RWPE2 (cell line): ENCODE measurements at regions not wholly inside any gene's neighbourhood (a gene's known extent, or its start where the extent isn't known, plus 50 kb on each side); places are given as distances from the start of the nearest gene placed in this dataset.
A peak's percentile ranks its signal among the peaks of the same experiment; 100 is the strongest.

Experiments
- ATAC-seq: fragments of 200-7000 bp; cut with Tn5 transposase; 3 replicates; pipeline ENCODE4 v1.9.1; 2021; ENCODE audit warnings: low read depth
- DNase-seq: peaks from one replicate; pipeline ENCODE4 v3.0.0-alpha.2; 2020; ENCODE audit warnings: low spot score
- H3K27ac ChIP-seq: fragments of 450-650 bp; 2 replicates; pipeline ENCODE4 v1.5.1; 2017; ENCODE audit warnings: mild to moderate bottlenecking; ENCODE audit not compliant: poor library complexity, severe bottlenecking
- H3K27me3 ChIP-seq: fragments of 250-450 bp; sonication (Bioruptor Pico); 2 replicates; pipeline ENCODE4 v1.5.1; 2021; ENCODE audit warnings: mild to moderate bottlenecking, moderate library complexity; ENCODE audit not compliant: insufficient read depth, poor library complexity, severe bottlenecking
- H3K36me3 ChIP-seq: fragments of 250-450 bp; sonication (Bioruptor Pico); 2 replicates; pipeline ENCODE4 v1.5.1; 2020; ENCODE audit warnings: low read depth, mild to moderate bottlenecking, moderate library complexity
- H3K4me1 ChIP-seq: fragments of 250-450 bp; sonication (Bioruptor Pico); 2 replicates; pipeline ENCODE4 v1.5.1; 2021; ENCODE audit warnings: mild to moderate bottlenecking, moderate library complexity; ENCODE audit not compliant: insufficient read depth, poor library complexity, severe bottlenecking
- H3K4me3 ChIP-seq: fragments of 250-450 bp; sonication (Bioruptor Pico); 2 replicates; pipeline ENCODE4 v1.5.1; 2021; ENCODE audit warnings: mild to moderate bottlenecking, moderate library complexity; ENCODE audit not compliant: severe bottlenecking
- H3K9me3 ChIP-seq: fragments of 250-450 bp; sonication (Bioruptor Pico); 2 replicates; pipeline ENCODE4 v1.5.1; 2021; ENCODE audit warnings: mild to moderate bottlenecking, moderate library complexity; ENCODE audit not compliant: severe bottlenecking
- TF ChIP-seq, protein P1 (sequence below): fragments of 450-650 bp; IDR thresholded peaks from one replicate; pipeline ENCODE4 v1.5.1; 2017; ENCODE audit warnings: mild to moderate bottlenecking, moderate library complexity; ENCODE audit not compliant: poor library complexity, severe bottlenecking

GRCh38 chrX:69051901-69052300 lies 113.4 kb downstream of the PJA1 start:
- H3K4me3 ChIP-seq, result no peak overlapping the region
- no peaks in the 10 kb centered on the region for H3K36me3 ChIP-seq
- H3K27me3 ChIP-seq, result no peaks in the 10 kb centered on the region
- TF ChIP-seq, protein P1, sequence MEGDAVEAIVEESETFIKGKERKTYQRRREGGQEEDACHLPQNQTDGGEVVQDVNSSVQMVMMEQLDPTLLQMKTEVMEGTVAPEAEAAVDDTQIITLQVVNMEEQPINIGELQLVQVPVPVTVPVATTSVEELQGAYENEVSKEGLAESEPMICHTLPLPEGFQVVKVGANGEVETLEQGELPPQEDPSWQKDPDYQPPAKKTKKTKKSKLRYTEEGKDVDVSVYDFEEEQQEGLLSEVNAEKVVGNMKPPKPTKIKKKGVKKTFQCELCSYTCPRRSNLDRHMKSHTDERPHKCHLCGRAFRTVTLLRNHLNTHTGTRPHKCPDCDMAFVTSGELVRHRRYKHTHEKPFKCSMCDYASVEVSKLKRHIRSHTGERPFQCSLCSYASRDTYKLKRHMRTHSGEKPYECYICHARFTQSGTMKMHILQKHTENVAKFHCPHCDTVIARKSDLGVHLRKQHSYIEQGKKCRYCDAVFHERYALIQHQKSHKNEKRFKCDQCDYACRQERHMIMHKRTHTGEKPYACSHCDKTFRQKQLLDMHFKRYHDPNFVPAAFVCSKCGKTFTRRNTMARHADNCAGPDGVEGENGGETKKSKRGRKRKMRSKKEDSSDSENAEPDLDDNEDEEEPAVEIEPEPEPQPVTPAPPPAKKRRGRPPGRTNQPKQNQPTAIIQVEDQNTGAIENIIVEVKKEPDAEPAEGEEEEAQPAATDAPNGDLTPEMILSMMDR, result no peak
- H3K27ac ChIP-seq, result no peak overlapping the region
- ATAC-seq, result no peak
- no peak for DNase-seq
- H3K4me1 ChIP-seq, result no peaks in the 10 kb centered on the region
- H3K9me3 ChIP-seq, result no peaks in the 10 kb centered on the region

GRCh38 chrX:69050051-69050765 lies 115.0 kb downstream of the PJA1 start:
- ATAC-seq, result no peak
- DNase-seq, result no peak
- Histone ChIP-seq H3K36me3 (no peaks in the 10 kb centered on the region), H3K4me3 (no peak overlapping the region), H3K27me3 (no peaks in the 10 kb centered on the region), H3K9me3 (no peaks in the 10 kb centered on the region), H3K27ac (no peak overlapping the region), H3K4me1 (no peaks in the 10 kb centered on the region)
- TF ChIP-seq, protein P1, result no peak

- H3K27me3 ChIP-seq, result no peaks in the 10 kb centered on the region
- no peak for ATAC-seq
- TF ChIP-seq, protein P1, result no peak
Observed at GRCh38 chrX:69046996-69047490, 118.2 kb downstream of the PJA1 start.

DNA sequence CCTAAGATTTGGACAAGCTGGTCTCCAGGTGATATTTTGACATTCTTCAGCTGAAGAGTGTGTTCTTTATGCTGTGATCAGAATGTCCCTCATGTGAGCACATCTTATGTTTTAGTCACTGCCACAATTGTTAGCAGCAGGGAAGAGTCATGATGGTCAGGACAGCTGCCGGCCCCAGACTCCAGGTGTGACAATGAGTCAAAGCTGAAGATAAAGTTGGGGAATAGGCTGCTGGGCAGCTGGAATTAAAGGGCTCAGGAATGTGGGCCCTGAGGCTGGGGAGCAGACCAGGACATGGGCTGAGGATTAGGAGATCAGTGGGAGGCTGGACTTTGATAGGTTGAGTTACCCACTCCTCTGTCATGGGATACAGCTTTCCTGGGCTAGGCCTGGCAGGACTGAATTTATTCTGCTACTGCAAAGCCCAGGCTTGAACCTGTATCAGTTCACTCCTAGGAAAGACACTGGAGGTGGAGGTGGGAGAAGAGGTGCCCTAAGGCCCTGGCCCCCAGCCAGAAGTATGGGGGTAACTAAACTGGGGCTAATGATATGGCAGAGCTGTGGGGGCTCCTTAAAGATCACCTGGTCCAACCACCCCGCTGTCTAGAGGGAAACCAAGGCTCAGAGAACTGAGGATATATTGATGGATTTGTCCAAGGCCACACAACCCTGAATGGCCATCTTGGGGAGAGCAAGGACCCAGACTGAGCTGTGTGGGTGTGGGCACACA lies 119.5 kb downstream of the PJA1 start:
- Histone ChIP-seq H3K9me3 (no peaks in the 10 kb centered on the region), H3K36me3 (no peaks in the 10 kb centered on the region), H3K4me3 (no peak overlapping the region), H3K27me3 (no peaks in the 10 kb centered on the region), H3K27ac (no peak overlapping the region), H3K4me1 (no peaks in the 10 kb centered on the region)
- TF ChIP-seq, protein P1, result no peak
- ATAC-seq (0 out of 3 replicates have a peak, but pooled peaks have one; percentile 23), DNase-seq (no peak)

More at GRCh38 chrX:69046996-69047490, 118.2 kb downstream of the PJA1 start:
- H3K36me3 ChIP-seq, result no peaks in the 10 kb centered on the region
- no peak overlapping the region for H3K27ac ChIP-seq
- DNase-seq, result no peak
- no peaks in the 10 kb centered on the region for H3K4me1 ChIP-seq
- no peaks in the 10 kb centered on the region for H3K9me3 ChIP-seq
- H3K4me3 ChIP-seq, result no peak overlapping the region
